WTC11 (cell line): ENCODE measurements at regions not wholly inside any gene's neighbourhood (a gene's known extent, or its start where the extent isn't known, plus 50 kb on each side); places are given as distances from the start of the nearest gene placed in this dataset.
A peak's percentile ranks its signal among the peaks of the same experiment; 100 is the strongest.

Source experiments
- ATAC-seq: fragments of 200-7000 bp; cut with Tn5 transposase; 2 replicates; pipeline ENCODE4 v1.10.0; 2021; ENCODE audit warnings: mild to moderate bottlenecking, moderate library complexity
- CTCF ChIA-PET: fragments of 300-600 bp; sonication (Branson Sonifier 250); formaldehyde crosslinking; loops from one replicate; lab custom pipeline; 2021; ENCODE audit warnings: antibody characterized with exemption; lab: Charles Lee
- POLR2A ChIA-PET: fragments of 350-600 bp; sonication (Branson Sonifier 250); formaldehyde crosslinking; loops from one replicate; lab custom pipeline; 2021; ENCODE audit warnings: antibody characterized with exemption; lab: Charles Lee
- DNase-seq: peaks from one replicate; pipeline ENCODE4 v3.0.0; 2021; ENCODE audit warnings: low spot score
- H3K27ac Mint-ChIP-seq: 2 replicates; pipeline ENCODE4 v1.8.0; 2021; ENCODE audit warnings: mixed read lengths
- H3K27me3 Mint-ChIP-seq: 2 replicates; pipeline ENCODE4 v1.8.0; 2021; ENCODE audit warnings: low read depth, mild to moderate bottlenecking, moderate library complexity, mixed read lengths
- H3K36me3 Mint-ChIP-seq: 2 replicates; pipeline ENCODE4 v1.8.0; 2021; ENCODE audit warnings: mixed read lengths
- H3K4me1 Mint-ChIP-seq: 2 replicates; pipeline ENCODE4 v1.8.0; 2022; ENCODE audit warnings: mixed read lengths
- H3K4me3 Mint-ChIP-seq: 2 replicates; pipeline ENCODE4 v1.8.0; 2021; ENCODE audit warnings: mild to moderate bottlenecking, moderate library complexity, mixed read lengths
- H3K9me3 Mint-ChIP-seq: 2 replicates; pipeline ENCODE4 v1.8.0; 2021; ENCODE audit warnings: mixed read lengths
- AR ChIP-seq: fragments of 250-450 bp; sonication (Bioruptor Pico); IDR thresholded peaks from 2 replicates; pipeline ENCODE4 v1.9.0; 2021; ENCODE audit warnings: mild to moderate bottlenecking
- ARID4B ChIP-seq: sonication (generic); formaldehyde crosslinking; IDR thresholded peaks from 2 replicates; pipeline ENCODE4 v1.8.0; 2023; ENCODE audit warnings: missing genetic modification reagents, mild to moderate bottlenecking, borderline replicate concordance
- CBFB ChIP-seq: sonication (generic); formaldehyde crosslinking; IDR thresholded peaks from 2 replicates; pipeline ENCODE4 v1.8.1; 2022; ENCODE audit warnings: mild to moderate bottlenecking, low read depth, missing genetic modification reagents
- CREB1 ChIP-seq: sonication (generic); formaldehyde crosslinking; IDR thresholded peaks from 2 replicates; pipeline ENCODE4 v1.8.0; 2023; ENCODE audit warnings: mild to moderate bottlenecking, missing genetic modification reagents
- ERG ChIP-seq: fragments of 250-450 bp; sonication (Bioruptor Pico); IDR thresholded peaks from 2 replicates; pipeline ENCODE4 v1.8.0; 2021; ENCODE audit warnings: mild to moderate bottlenecking
- ESRRA ChIP-seq: sonication (generic); formaldehyde crosslinking; IDR thresholded peaks from 2 replicates; pipeline ENCODE4 v1.8.1; 2022; ENCODE audit warnings: mild to moderate bottlenecking, missing genetic modification reagents, borderline replicate concordance
- ETV6 ChIP-seq: sonication (generic); formaldehyde crosslinking; IDR thresholded peaks from 2 replicates; pipeline ENCODE4 v1.8.1; 2022; ENCODE audit warnings: mild to moderate bottlenecking, missing genetic modification reagents
- HMGXB4 ChIP-seq: sonication (generic); formaldehyde crosslinking; IDR thresholded peaks from 2 replicates; pipeline ENCODE4 v1.8.1; 2023; ENCODE audit warnings: mild to moderate bottlenecking, moderate library complexity, missing genetic modification reagents
- MAX ChIP-seq: sonication (generic); formaldehyde crosslinking; IDR thresholded peaks from 2 replicates; pipeline ENCODE4 v1.8.0; 2022; ENCODE audit warnings: mild to moderate bottlenecking, missing genetic modification reagents
- RELA ChIP-seq: sonication (generic); formaldehyde crosslinking; IDR thresholded peaks from 2 replicates; pipeline ENCODE4 v1.8.1; 2022; ENCODE audit warnings: missing genetic modification reagents, mild to moderate bottlenecking, borderline replicate concordance
- SMAD4 ChIP-seq: sonication (generic); formaldehyde crosslinking; IDR thresholded peaks from 2 replicates; pipeline ENCODE4 v1.8.0; 2022; ENCODE audit warnings: mild to moderate bottlenecking, missing genetic modification reagents
- TEAD4 ChIP-seq: sonication (generic); formaldehyde crosslinking; IDR thresholded peaks from 2 replicates; pipeline ENCODE4 v1.8.0; 2022; ENCODE audit warnings: mild to moderate bottlenecking, missing genetic modification reagents
- ZNF425 ChIP-seq: fragments of 250-450 bp; sonication (Bioruptor Pico); conservative IDR thresholded peaks from 2 replicates; pipeline ENCODE4 v1.9.0; 2021; ENCODE audit warnings: mild to moderate bottlenecking

GRCh38 chr4:20364969-20365368, 113.3 kb downstream of the SLIT2 start:
- no peak for DNase-seq
- TF ChIP-seq ZNF425 (CRISPR knock-in tag) (no peak), RELA (CRISPR knock-in tag) (no peak), CREB1 (CRISPR knock-in tag) (no peak), ERG (CRISPR knock-in tag) (no peak), ETV6 (no peak), ESRRA (CRISPR knock-in tag) (no peak), SMAD4 (no peak), CBFB (CRISPR knock-in tag) (no peak), AR (CRISPR knock-in tag) (no peak), ARID4B (CRISPR knock-in tag) (no peak), MAX (no peak), HMGXB4 (CRISPR knock-in tag) (no peak)
- Mint-ChIP-seq H3K27ac (peak overlapping the region; percentile 3; the same call in 1 of the 2 replicates), H3K4me3 (no peak overlapping the region), H3K4me1 (peaks cover 2% of the 10 kb centered on the region; the same call in 1 of the 2 replicates), H3K9me3 (no peaks in the 10 kb centered on the region), H3K36me3 (no peaks in the 10 kb centered on the region), H3K27me3 (no peaks in the 10 kb centered on the region)
- ChIA-PET CTCF (no interaction called here), POLR2A (no interaction called here)
- no peak for ATAC-seq

GRCh38 chr4:20367446-20367845, 115.7 kb downstream of the SLIT2 start:
- no peaks in the 10 kb centered on the region for H3K36me3 Mint-ChIP-seq
- ATAC-seq: no peak
- H3K9me3 Mint-ChIP-seq: no peaks in the 10 kb centered on the region
- no peak for DNase-seq
- no peak overlapping the region for H3K4me3 Mint-ChIP-seq
- no peak overlapping the region; the same call in 1 of the 2 replicates for H3K27ac Mint-ChIP-seq
- no peaks in the 10 kb centered on the region for H3K27me3 Mint-ChIP-seq
- CTCF ChIA-PET: no interaction called here
- POLR2A ChIA-PET: no interaction called here
- no peak for TF ChIP-seq TEAD4
- TF ChIP-seq, all 79 proteins: peak for 0
- H3K4me1 Mint-ChIP-seq: 0 out of 2 replicates have a peak, but pooled peaks cover 3% of the 10 kb centered on the region
